Brain microvascular endothelial cell (primary cell): ENCODE measurements at regions not wholly inside any gene's neighbourhood (a gene's known extent, or its start where the extent isn't known, plus 50 kb on each side); places are given as distances from the start of the nearest gene placed in this dataset.
"Not testable (repeated sequence)": the region's sequence is repeated elsewhere in the genome, so short reads cannot be mapped to it uniquely, and the experiment has no call there.

Source experiments
- DNase-seq: peaks from one replicate; pipeline ENCODE4 v3.0.0-alpha.2; 2020
- H3K27ac ChIP-seq: fragments of 250-450 bp; sonication (Bioruptor Pico); 2 replicates; pipeline ENCODE4 v1.5.1; 2020; ENCODE audit warnings: mild to moderate bottlenecking, moderate library complexity
- H3K27me3 ChIP-seq: fragments of 250-450 bp; sonication (Bioruptor Pico); replicated peaks from 2 replicates; pipeline ENCODE4 v1.5.1; 2020; ENCODE audit warnings: mild to moderate bottlenecking
- H3K36me3 ChIP-seq: fragments of 250-450 bp; sonication (Bioruptor Pico); replicated peaks from 2 replicates; pipeline ENCODE4 v1.5.1; 2020; ENCODE audit warnings: mild to moderate bottlenecking
- H3K4me3 ChIP-seq: 2 replicates; pipeline ENCODE4 v1.5.1; 2011; ENCODE audit warnings: low read depth, mild to moderate bottlenecking, control low read depth, low read length, moderate library complexity
- in situ Hi-C: cut with HindIII; loops from 2 replicates; pipeline ENCODE4 v1.10.0; 2017; ENCODE audit warnings: low sequenced_read_pairs, low pct_ligation_motif_present
- TF ChIP-seq, protein P1 (sequence below): IDR thresholded peaks from 2 replicates; pipeline ENCODE4 v1.5.1; 2011; ENCODE audit warnings: low read depth, mild to moderate bottlenecking, moderate library complexity, low read length, control low read depth, inconsistent platforms; ENCODE audit errors: missing control alignments

DNA sequence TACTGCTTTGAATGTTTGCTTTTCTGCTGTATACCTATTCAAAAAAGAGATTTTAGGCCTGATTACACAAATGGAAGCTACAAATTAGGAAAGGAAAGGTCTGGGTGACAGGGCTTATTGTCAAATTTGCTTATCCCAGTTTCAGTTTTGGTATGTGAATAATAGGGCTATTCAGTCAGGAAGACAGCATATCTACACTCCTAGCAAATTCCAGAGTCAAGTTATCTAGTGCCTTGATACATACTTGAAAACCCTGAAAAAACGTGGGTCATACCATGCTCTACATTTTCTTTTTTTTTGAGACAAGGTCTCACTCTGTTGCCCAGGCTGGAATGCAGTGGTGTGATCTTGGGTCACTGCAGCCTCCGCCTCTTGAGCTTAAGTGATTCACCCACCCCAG lies 59.2 kb upstream of the CCDC180 start:
- in situ Hi-C loops, DNase-seq: not testable (repeated sequence)

DNA sequence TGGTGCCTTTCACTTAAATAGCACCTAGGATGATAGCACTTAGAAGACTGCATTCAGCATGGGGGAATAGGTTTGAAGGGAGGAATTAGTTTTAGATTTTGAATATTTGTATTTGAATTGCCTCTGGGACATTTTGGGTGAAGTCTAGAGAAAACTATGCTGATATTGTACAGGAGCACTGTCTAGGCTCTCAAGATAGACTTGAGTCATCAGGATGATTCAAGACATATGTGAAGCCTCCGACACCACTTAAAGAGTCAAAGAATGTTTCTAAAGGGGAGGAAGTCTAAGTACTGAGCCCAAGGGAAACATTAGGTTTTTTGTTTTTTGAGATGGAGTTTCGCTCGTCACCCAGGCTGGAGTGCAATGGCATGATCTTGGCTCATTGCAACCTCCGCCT lies 63.9 kb upstream of the CCDC180 start:
- Histone ChIP-seq H3K4me3 (no peak overlapping the region), H3K36me3 (no peaks in the 10 kb centered on the region), H3K27ac (no peak overlapping the region), H3K27me3 (no peaks in the 10 kb centered on the region)
- TF ChIP-seq, protein P1, sequence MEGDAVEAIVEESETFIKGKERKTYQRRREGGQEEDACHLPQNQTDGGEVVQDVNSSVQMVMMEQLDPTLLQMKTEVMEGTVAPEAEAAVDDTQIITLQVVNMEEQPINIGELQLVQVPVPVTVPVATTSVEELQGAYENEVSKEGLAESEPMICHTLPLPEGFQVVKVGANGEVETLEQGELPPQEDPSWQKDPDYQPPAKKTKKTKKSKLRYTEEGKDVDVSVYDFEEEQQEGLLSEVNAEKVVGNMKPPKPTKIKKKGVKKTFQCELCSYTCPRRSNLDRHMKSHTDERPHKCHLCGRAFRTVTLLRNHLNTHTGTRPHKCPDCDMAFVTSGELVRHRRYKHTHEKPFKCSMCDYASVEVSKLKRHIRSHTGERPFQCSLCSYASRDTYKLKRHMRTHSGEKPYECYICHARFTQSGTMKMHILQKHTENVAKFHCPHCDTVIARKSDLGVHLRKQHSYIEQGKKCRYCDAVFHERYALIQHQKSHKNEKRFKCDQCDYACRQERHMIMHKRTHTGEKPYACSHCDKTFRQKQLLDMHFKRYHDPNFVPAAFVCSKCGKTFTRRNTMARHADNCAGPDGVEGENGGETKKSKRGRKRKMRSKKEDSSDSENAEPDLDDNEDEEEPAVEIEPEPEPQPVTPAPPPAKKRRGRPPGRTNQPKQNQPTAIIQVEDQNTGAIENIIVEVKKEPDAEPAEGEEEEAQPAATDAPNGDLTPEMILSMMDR = no peak
- no peak for DNase-seq
- in situ Hi-C loops = no loop called here

More for the DNA sequence above, 59.2 kb upstream of the CCDC180 start:
- H3K4me3 ChIP-seq, H3K36me3 ChIP-seq, H3K27me3 ChIP-seq: not testable (repeated sequence)
- peak overlapping the region; percentile 58 for H3K27ac ChIP-seq

DNA sequence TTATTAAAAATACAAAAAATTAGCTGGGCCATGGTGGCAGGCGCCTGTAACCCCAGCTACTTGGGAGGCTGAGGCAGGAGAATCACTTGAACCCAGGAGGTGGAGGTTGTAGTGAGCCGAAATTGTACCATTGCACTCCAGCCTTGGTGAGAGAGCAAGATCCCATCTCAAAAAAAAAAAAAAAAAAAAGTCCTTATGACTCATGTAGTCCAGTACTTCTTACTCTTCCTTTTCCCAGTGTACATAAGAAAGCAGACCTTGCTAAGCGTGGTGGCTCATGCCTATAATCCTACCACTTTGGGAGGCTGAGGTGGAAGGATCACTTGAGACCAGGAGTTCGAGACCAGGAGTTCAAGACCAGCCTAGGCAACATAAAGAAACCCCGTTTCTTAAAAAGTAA lies 66.0 kb upstream of the CCDC180 start:
- H3K4me3 ChIP-seq, H3K27ac ChIP-seq, H3K36me3 ChIP-seq, DNase-seq, H3K27me3 ChIP-seq, in situ Hi-C loops: not testable (repeated sequence)

DNA sequence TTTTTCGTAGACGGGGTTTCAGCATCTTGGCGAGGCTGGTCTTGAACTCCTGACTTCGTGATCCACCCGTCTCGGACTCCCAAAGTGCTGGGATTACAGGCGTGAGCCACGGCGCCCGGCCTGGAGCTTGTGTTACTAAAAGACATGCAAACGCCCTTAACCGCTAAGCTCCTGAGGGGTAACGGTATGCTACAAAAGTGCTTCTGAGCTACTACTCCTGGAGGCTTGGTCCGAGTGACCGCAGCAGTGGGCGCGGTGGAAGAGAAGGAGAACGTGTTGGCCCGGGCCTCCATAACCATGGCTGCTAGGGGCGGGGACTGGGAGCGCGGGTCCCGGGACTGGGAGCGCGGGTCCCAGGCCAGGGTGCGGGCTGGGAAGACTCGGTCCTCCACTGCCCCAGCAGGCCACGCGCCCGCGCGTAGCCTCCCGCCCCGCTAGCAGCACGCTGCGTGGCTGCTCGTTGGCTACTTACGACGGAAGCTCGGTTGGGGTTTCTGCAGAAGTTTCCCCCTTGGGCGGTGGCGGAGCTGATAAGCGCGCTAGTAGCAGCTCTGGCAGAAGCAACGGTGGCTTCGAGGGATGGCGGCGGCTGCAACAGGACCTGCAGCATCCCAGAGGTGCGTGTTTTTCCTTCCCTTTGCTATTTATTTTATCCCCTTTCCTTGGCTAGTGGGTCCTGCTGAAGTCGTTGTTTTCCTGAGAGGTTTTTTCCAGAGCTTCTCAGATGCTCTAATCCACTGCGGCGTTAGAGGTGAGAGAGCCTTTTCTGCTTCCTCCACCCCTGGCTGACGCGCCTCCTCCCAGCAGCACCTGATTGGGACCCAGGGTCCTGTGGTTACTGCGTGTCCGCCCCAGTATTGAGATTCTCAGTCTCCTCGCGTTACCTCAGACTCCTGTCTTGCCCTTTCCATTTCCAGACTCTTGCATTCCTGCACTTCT lies 69.2 kb upstream of the CCDC180 start:
- TF ChIP-seq, protein P1 = no peak
- in situ Hi-C loops = no loop called here
- no peaks in the 10 kb centered on the region for H3K27me3 ChIP-seq
- no peak overlapping the region for H3K27ac ChIP-seq
- peak; percentile 42 for DNase-seq
- H3K4me3 ChIP-seq = peak overlapping the region; percentile 68
- no peaks in the 10 kb centered on the region for H3K36me3 ChIP-seq

DNA sequence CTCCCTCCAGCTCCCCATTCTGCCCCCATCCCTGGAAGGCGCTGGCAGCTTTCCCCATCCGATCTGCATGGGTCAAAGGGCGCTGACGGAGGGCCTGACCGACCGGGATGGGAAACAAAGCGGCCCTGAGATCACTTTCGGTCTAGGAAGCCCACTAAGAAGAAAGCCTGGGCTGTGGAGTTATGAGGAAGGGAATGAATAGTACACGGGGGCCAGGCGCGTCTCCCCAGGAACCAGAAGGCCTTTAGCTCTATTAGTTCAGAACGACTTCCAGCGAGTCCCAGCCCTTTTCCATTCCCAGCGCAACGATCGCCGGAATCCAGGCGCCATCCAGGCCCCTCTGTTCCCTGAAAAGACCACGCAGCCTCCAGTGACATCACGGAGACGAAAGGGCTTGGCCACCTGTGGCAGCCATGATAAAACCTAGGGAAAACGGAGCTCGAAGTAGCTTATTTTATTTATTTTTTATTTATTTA lies 70.1 kb upstream of the CCDC180 start:
- in situ Hi-C loops = no loop called here
- no peaks in the 10 kb centered on the region for H3K27me3 ChIP-seq
- no peak for DNase-seq
- H3K27ac ChIP-seq = no peak overlapping the region
- H3K36me3 ChIP-seq = no peaks in the 10 kb centered on the region
- TF ChIP-seq, protein P1 = no peak
- H3K4me3 ChIP-seq = peak overlapping the region; percentile 68

DNA sequence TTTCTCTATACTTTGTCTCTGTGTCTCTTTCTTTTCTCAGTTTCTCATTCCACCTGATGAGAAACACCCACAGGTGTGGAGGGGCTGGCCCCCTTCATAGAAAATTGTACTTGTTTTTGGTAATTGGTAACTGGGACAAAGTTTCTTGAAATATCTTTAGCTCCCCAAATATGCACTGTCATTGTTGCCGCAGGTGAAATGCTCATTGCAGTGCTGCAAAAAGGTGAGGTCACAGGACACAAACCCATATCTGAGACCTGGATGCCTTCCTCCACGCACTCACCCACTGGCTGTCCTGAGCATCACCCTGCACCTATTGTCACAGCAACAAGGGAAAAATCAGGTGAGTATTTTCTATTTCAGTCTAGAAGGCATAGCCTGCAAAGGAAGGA lies 74.5 kb upstream of the CCDC180 start:
- in situ Hi-C loops = not testable (repeated sequence)

DNA sequence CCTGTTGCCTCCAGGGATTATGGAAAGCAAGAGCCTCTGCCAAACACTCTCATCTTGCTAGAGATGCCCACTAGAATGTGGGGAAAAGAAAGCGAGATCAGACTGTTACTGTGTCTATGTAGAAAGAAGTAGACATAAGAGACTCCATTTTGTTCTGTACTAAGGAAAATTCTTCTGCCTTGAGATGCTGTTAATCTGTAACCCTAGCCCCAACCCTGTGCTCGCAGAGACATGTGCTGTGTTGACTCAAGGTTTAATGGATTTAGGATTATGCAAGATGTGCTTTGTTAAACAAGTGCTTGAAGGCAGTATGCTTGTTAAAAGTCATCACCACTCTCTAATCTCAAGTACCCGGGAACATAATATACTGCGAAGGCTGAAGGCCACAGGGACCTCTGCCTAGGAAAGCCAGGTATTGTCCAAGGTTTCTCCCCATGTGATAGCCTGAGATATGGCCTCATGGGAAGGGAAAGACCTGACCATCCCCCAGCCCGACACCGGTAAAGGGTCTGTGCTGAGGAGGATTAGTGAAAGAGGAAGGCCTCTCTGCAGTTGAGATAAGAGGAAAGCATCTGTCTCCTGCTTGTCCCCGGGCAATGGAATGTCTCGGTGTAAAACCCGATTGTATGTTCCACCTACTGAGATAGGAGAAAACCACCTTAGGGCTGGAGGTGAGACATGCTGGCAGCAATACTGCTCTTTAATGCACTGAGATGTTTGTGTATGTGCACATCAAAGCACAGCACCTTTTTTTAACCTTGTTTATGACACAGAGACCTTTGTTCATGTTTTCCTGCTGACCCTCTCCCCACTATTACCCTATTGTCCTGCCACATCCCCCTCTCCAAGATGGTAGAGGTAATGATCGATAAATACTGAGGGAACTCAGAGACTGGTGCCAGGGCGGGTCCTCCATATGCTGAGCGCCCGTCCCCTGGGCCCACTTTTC lies 75.1 kb upstream of the CCDC180 start:
- not testable (repeated sequence) for H3K27ac ChIP-seq, DNase-seq

More for the DNA sequence above, 74.5 kb upstream of the CCDC180 start:
- DNase-seq, H3K4me3 ChIP-seq, H3K36me3 ChIP-seq, H3K27ac ChIP-seq, H3K27me3 ChIP-seq: not testable (repeated sequence)

DNA sequence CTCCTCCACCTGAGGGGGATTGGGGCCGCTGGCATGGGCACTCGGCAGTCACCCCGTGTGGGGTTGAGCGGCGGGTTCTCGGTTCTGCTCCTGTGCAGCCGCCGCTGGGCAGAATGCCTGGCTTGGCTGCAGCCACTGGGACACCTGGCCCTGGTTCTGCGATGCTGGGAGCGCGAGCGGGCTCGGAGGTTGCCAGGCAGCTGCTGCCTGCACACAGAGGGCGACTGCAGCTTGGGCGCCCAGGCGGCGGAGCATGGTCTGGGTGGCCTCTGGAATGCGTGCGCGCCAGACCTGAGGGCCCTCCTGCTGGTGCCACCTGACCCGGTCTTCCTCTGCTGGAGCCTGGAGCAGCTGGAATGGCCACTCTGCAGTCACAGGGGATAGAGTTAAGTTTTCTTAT lies 85.1 kb upstream of the CCDC180 start:
- in situ Hi-C loops, H3K27ac ChIP-seq, DNase-seq, H3K4me3 ChIP-seq, H3K36me3 ChIP-seq: not testable (repeated sequence)
- H3K27me3 ChIP-seq = peaks cover 26% of the 10 kb centered on the region

More for the DNA sequence above, 75.1 kb upstream of the CCDC180 start:
- H3K27me3 ChIP-seq, H3K4me3 ChIP-seq, in situ Hi-C loops, H3K36me3 ChIP-seq: not testable (repeated sequence)

DNA sequence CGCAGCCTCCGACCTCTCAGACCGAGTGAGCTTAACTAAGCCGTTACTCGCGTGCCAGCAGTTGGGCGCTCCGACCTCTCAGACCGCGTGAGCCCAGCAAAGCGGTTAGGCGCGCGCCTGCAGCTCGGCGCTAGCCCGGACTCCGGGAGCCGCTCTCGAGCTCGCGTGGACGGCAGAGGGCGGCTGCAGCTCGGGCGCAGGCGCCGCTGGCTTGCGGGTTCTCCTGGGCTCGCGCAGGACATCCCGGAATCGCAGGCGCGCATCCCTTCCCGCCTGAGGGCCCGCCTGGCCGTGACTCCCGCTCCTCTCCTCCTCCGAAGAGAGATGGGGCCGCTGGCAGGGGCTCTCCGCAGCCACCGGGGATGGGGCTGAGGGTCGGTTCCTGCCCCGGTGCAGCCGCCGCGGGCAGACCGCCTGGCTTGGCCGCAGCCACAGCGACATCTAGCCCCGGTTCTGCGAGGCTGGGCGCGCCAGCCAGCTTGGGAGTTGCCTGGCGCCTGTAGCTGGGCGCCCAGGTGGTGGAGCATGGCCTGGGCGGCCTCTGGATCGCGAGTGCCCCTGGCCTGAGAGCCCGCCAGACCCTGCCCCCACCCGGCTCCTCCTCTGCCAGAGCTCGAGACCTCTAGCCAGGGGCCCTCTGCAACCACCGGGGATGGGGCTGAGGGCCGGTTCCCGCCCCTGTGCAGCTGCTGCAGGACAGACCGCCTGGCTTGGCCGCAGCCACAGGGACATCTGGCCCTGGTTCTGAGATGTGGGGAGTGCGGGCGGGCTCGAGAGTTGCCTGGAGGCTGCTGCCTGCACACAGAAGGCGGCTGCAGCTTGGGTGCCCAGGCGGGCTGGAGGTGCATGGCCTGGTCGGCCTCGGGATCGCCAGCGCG lies 85.7 kb upstream of the CCDC180 start:
- H3K27ac ChIP-seq, in situ Hi-C loops, H3K36me3 ChIP-seq: not testable (repeated sequence)
- Histone ChIP-seq H3K4me3 (peak overlapping the region; percentile 26), H3K27me3 (peaks cover 26% of the 10 kb centered on the region)
- peak; percentile 32 for DNase-seq
